HUES6 (cell line): ENCODE measurements at regions not wholly inside any gene's neighbourhood (a gene's known extent, or its start where the extent isn't known, plus 50 kb on each side); places are given as distances from the start of the nearest gene placed in this dataset.

Experiments used
- H3K27ac ChIP-seq: 2 replicates; pipeline ENCODE4 v1.7.0; 2013; ENCODE audit warnings: low read depth, mild to moderate bottlenecking, low read length, inconsistent platforms
- H3K27me3 ChIP-seq: 2 replicates; pipeline ENCODE4 v1.6.1; 2013; ENCODE audit warnings: low read length; ENCODE audit not compliant: control insufficient read depth, insufficient read depth
- H3K36me3 ChIP-seq: 2 replicates; pipeline ENCODE4 v1.6.1; 2013; ENCODE audit warnings: low read length; ENCODE audit not compliant: control insufficient read depth, insufficient read depth
- H3K4me1 ChIP-seq: 2 replicates; pipeline ENCODE4 v1.6.1; 2013; ENCODE audit warnings: low read length; ENCODE audit not compliant: control insufficient read depth, insufficient read depth
- H3K4me3 ChIP-seq: 2 replicates; pipeline ENCODE4 v1.5.1; 2013; ENCODE audit warnings: low read depth, low read length
- H3K9ac ChIP-seq: one replicate; pipeline ENCODE4 v1.6.1; 2013; ENCODE audit warnings: mild to moderate bottlenecking, low read length
- H3K9me3 ChIP-seq: 2 replicates; pipeline ENCODE4 v1.6.1; 2013; ENCODE audit warnings: low read depth, low read length; ENCODE audit not compliant: control insufficient read depth, insufficient read depth

- Histone ChIP-seq H3K27ac (no peak overlapping the region; the same call in 1 of the 2 replicates), H3K9me3 (no peaks in the 10 kb centered on the region), H3K36me3 (no peaks in the 10 kb centered on the region), H3K4me1 (peaks cover 3% of the 10 kb centered on the region; the same call in 1 of the 2 replicates), H3K4me3 (no peak overlapping the region), H3K9ac (no peak overlapping the region), H3K27me3 (no peaks in the 10 kb centered on the region)
Observed at GRCh38 chr4:123621072-123621705, 224.6 kb downstream of the SPRY1 start.

GRCh38 chr4:123622572-123622971 is 226.0 kb downstream of the SPRY1 start:
- H3K9me3 ChIP-seq, result no peaks in the 10 kb centered on the region
- H3K27ac ChIP-seq, result no peak overlapping the region
- H3K9ac ChIP-seq, result no peak overlapping the region
- H3K36me3 ChIP-seq, result no peaks in the 10 kb centered on the region
- no peak overlapping the region for H3K4me3 ChIP-seq
- no peaks in the 10 kb centered on the region for H3K27me3 ChIP-seq
- H3K4me1 ChIP-seq, result peaks cover 3% of the 10 kb centered on the region; the same call in 1 of the 2 replicates

- no peaks in the 10 kb centered on the region for H3K27me3 ChIP-seq
Observed at GRCh38 chr4:123623611-123624010, 227.0 kb downstream of the SPRY1 start.

GRCh38 chr4:123624959-123625358 is 228.4 kb downstream of the SPRY1 start:
- Histone ChIP-seq H3K9ac (no peak overlapping the region), H3K9me3 (no peaks in the 10 kb centered on the region), H3K27me3 (no peaks in the 10 kb centered on the region), H3K27ac (no peak overlapping the region), H3K36me3 (no peaks in the 10 kb centered on the region), H3K4me1 (peaks cover 3% of the 10 kb centered on the region; the same call in 1 of the 2 replicates), H3K4me3 (no peak overlapping the region)

More at GRCh38 chr4:123623611-123624010, 227.0 kb downstream of the SPRY1 start:
- Histone ChIP-seq H3K9ac (no peak overlapping the region), H3K27ac (no peak overlapping the region; the same call in 1 of the 2 replicates), H3K4me3 (no peak overlapping the region), H3K9me3 (no peaks in the 10 kb centered on the region), H3K4me1 (peaks cover 3% of the 10 kb centered on the region; the same call in 1 of the 2 replicates), H3K36me3 (no peaks in the 10 kb centered on the region)

- Histone ChIP-seq H3K9ac (no peak overlapping the region), H3K4me3 (no peak overlapping the region), H3K27me3 (no peaks in the 10 kb centered on the region), H3K9me3 (no peaks in the 10 kb centered on the region), H3K36me3 (no peaks in the 10 kb centered on the region), H3K27ac (no peak overlapping the region), H3K4me1 (peaks cover 3% of the 10 kb centered on the region; the same call in 1 of the 2 replicates)
Observed at GRCh38 chr4:123628288-123628687, 231.7 kb downstream of the SPRY1 start.

- Histone ChIP-seq H3K27ac (no peak overlapping the region), H3K9me3 (no peaks in the 10 kb centered on the region), H3K4me3 (no peak overlapping the region), H3K9ac (no peak overlapping the region), H3K4me1 (no peaks in the 10 kb centered on the region), H3K27me3 (no peaks in the 10 kb centered on the region), H3K36me3 (no peaks in the 10 kb centered on the region)
Observed at GRCh38 chr4:123631786-123632692, 235.4 kb downstream of the SPRY1 start.

- no peak overlapping the region for H3K9ac ChIP-seq
- H3K36me3 ChIP-seq, result no peaks in the 10 kb centered on the region
- H3K27ac ChIP-seq, result no peak overlapping the region
- H3K27me3 ChIP-seq, result no peaks in the 10 kb centered on the region
- H3K4me3 ChIP-seq, result no peak overlapping the region
- H3K9me3 ChIP-seq, result no peaks in the 10 kb centered on the region
- H3K4me1 ChIP-seq, result no peaks in the 10 kb centered on the region
Observed at GRCh38 chr4:123632693-123633030, 236.1 kb downstream of the SPRY1 start.

GRCh38 chr4:123638834-123639233 is 242.2 kb downstream of the SPRY1 start:
- H3K4me3 ChIP-seq, result no peak overlapping the region
- H3K9me3 ChIP-seq, result 0 out of 2 replicates have a peak, but pooled peaks cover 3% of the 10 kb centered on the region
- no peaks in the 10 kb centered on the region for H3K4me1 ChIP-seq
- H3K27me3 ChIP-seq, result no peaks in the 10 kb centered on the region
- no peaks in the 10 kb centered on the region for H3K36me3 ChIP-seq
- no peak overlapping the region for H3K9ac ChIP-seq
- H3K27ac ChIP-seq, result no peak overlapping the region

GRCh38 chr4:123640271-123640670 is 243.7 kb downstream of the SPRY1 start:
- no peaks in the 10 kb centered on the region for H3K4me1 ChIP-seq
- H3K36me3 ChIP-seq, result no peaks in the 10 kb centered on the region
- H3K9me3 ChIP-seq, result 0 out of 2 replicates have a peak, but pooled peaks cover 3% of the 10 kb centered on the region
- H3K4me3 ChIP-seq, result no peak overlapping the region
- H3K27me3 ChIP-seq, result no peaks in the 10 kb centered on the region
- H3K27ac ChIP-seq, result no peak overlapping the region
- no peak overlapping the region for H3K9ac ChIP-seq

GRCh38 chr4:123640824-123641223 is 244.2 kb downstream of the SPRY1 start:
- Histone ChIP-seq H3K4me3 (no peak overlapping the region), H3K4me1 (no peaks in the 10 kb centered on the region), H3K27me3 (no peaks in the 10 kb centered on the region), H3K27ac (no peak overlapping the region), H3K9me3 (0 out of 2 replicates have a peak, but pooled peaks cover 3% of the 10 kb centered on the region), H3K36me3 (no peaks in the 10 kb centered on the region), H3K9ac (no peak overlapping the region)

GRCh38 chr4:123643691-123644090 is 247.1 kb downstream of the SPRY1 start:
- Histone ChIP-seq H3K27me3 (no peaks in the 10 kb centered on the region), H3K4me1 (no peaks in the 10 kb centered on the region), H3K4me3 (no peak overlapping the region), H3K9ac (no peak overlapping the region), H3K27ac (no peak overlapping the region), H3K36me3 (no peaks in the 10 kb centered on the region), H3K9me3 (no peaks in the 10 kb centered on the region)
